Mesothelial cell of epicardium (in vitro differentiated cells): ENCODE measurements at regions not wholly inside any gene's neighbourhood (a gene's known extent, or its start where the extent isn't known, plus 50 kb on each side); places are given as distances from the start of the nearest gene placed in this dataset.

ENCODE experiments used
- DNase-seq, 2 experiments: peaks; one replicate each; pipeline ENCODE4 v3.0.0; 2021; ENCODE audit warnings: low spot score in 2 of 2; ENCODE audit not compliant: unreplicated experiment in 2 of 2
- H3K27ac Mint-ChIP-seq: 2 replicates; pipeline ENCODE4 v1.8.0; 2021; ENCODE audit warnings: mixed read lengths
- H3K27me3 Mint-ChIP-seq: 2 replicates; pipeline ENCODE4 v1.8.0; 2021; ENCODE audit warnings: low read depth, mixed read lengths
- H3K36me3 Mint-ChIP-seq: 2 replicates; pipeline ENCODE4 v1.8.0; 2021; ENCODE audit warnings: mixed read lengths
- H3K4me1 Mint-ChIP-seq: 2 replicates; pipeline ENCODE4 v1.8.0; 2021; ENCODE audit warnings: mixed read lengths
- H3K4me3 Mint-ChIP-seq: 2 replicates; pipeline ENCODE4 v1.8.0; 2021; ENCODE audit warnings: mild to moderate bottlenecking, moderate library complexity, mixed read lengths
- H3K9me3 Mint-ChIP-seq: 2 replicates; pipeline ENCODE4 v1.8.0; 2021; ENCODE audit warnings: mixed read lengths
- CTCF ChIP-seq: fragments of 200-600 bp; sonication (generic); IDR thresholded peaks from one replicate; pipeline ENCODE4 v1.5.0; 2021; ENCODE audit warnings: antibody characterized with exemption; ENCODE audit not compliant: unreplicated experiment

GRCh38 chr17:15048381-15048780 lies 216.7 kb downstream of the PMP22 start:
- Mint-ChIP-seq H3K36me3 (no peaks in the 10 kb centered on the region), H3K4me3 (no peak overlapping the region), H3K9me3 (no peaks in the 10 kb centered on the region), H3K27ac (no peak overlapping the region), H3K27me3 (peaks cover 33% of the 10 kb centered on the region), H3K4me1 (peaks cover 7% of the 10 kb centered on the region)
- TF ChIP-seq CTCF, result no peak
- no peak for DNase-seq

GRCh38 chr17:15042311-15042710 lies 222.8 kb downstream of the PMP22 start:
- no peaks in the 10 kb centered on the region for H3K36me3 Mint-ChIP-seq
- no peak overlapping the region for H3K4me3 Mint-ChIP-seq
- DNase-seq, result no peak
- no peak for TF ChIP-seq CTCF
- peaks cover 2% of the 10 kb centered on the region for H3K4me1 Mint-ChIP-seq
- peaks cover 15% of the 10 kb centered on the region for H3K27me3 Mint-ChIP-seq
- H3K27ac Mint-ChIP-seq, result no peak overlapping the region
- H3K9me3 Mint-ChIP-seq, result no peaks in the 10 kb centered on the region

GRCh38 chr17:15039366-15039765 lies 225.8 kb downstream of the PMP22 start:
- H3K9me3 Mint-ChIP-seq, result peaks cover 4% of the 10 kb centered on the region
- peaks cover 2% of the 10 kb centered on the region for H3K4me1 Mint-ChIP-seq
- no peaks in the 10 kb centered on the region for H3K36me3 Mint-ChIP-seq
- TF ChIP-seq CTCF, result no peak
- no peak for DNase-seq
- no peak overlapping the region for H3K27ac Mint-ChIP-seq
- H3K4me3 Mint-ChIP-seq, result no peak overlapping the region
- H3K27me3 Mint-ChIP-seq, result peaks cover 25% of the 10 kb centered on the region

GRCh38 chr17:15038656-15039055 lies 226.5 kb downstream of the PMP22 start:
- Mint-ChIP-seq H3K9me3 (peaks cover 4% of the 10 kb centered on the region), H3K4me1 (peaks cover 2% of the 10 kb centered on the region), H3K36me3 (no peaks in the 10 kb centered on the region), H3K4me3 (no peak overlapping the region), H3K27me3 (peaks cover 25% of the 10 kb centered on the region), H3K27ac (no peak overlapping the region)
- no peak for DNase-seq
- no peak for TF ChIP-seq CTCF

- Mint-ChIP-seq H3K4me3 (no peak overlapping the region), H3K9me3 (peaks cover 4% of the 10 kb centered on the region), H3K27me3 (peaks cover 32% of the 10 kb centered on the region), H3K36me3 (no peaks in the 10 kb centered on the region), H3K27ac (no peak overlapping the region), H3K4me1 (peaks cover 2% of the 10 kb centered on the region)
- TF ChIP-seq CTCF, result no peak
- no peak for DNase-seq
These were observed 228.9 kb downstream of the PMP22 start for GRCh38 chr17:15036238-15036637.

GRCh38 chr17:15031975-15032374 lies 233.2 kb downstream of the PMP22 start:
- H3K4me1 Mint-ChIP-seq, result no peaks in the 10 kb centered on the region
- H3K9me3 Mint-ChIP-seq, result peaks cover 4% of the 10 kb centered on the region
- no peak for DNase-seq
- peaks cover 30% of the 10 kb centered on the region for H3K27me3 Mint-ChIP-seq
- H3K36me3 Mint-ChIP-seq, result no peaks in the 10 kb centered on the region
- no peak for TF ChIP-seq CTCF
- H3K4me3 Mint-ChIP-seq, result no peak overlapping the region
- H3K27ac Mint-ChIP-seq, result no peak overlapping the region
